Hepatic stellate cell (primary cell): ENCODE measurements at regions not wholly inside any gene's neighbourhood (a gene's known extent, or its start where the extent isn't known, plus 50 kb on each side); places are given as distances from the start of the nearest gene placed in this dataset.
"Not testable (repeated sequence)": the region's sequence is repeated elsewhere in the genome, so short reads cannot be mapped to it uniquely, and the experiment has no call there.

Experiments
- DNase-seq: peaks from one replicate; pipeline ENCODE4 v3.0.0; 2011; ENCODE audit warnings: low spot score

- no peak for DNase-seq
Measured at GRCh38 chr9:28105001-28105400, 531.7 kb upstream of the C9orf72 start.

- no peak for DNase-seq
Measured at GRCh38 chr9:28120184-28120583, 546.9 kb upstream of the C9orf72 start.

GRCh38 chr9:28120626-28121025 is 547.3 kb upstream of the C9orf72 start:
- DNase-seq, result no peak

- no peak for DNase-seq
Measured at GRCh38 chr9:28121366-28121765, 548.1 kb upstream of the C9orf72 start.

- DNase-seq, result no peak
Measured at GRCh38 chr9:28124917-28125316, 551.6 kb upstream of the C9orf72 start.

- DNase-seq, result no peak
Measured at GRCh38 chr9:28127101-28127500, 553.8 kb upstream of the C9orf72 start.

- DNase-seq, result no peak
Measured at GRCh38 chr9:28134446-28134976, 561.2 kb upstream of the C9orf72 start.

GRCh38 chr9:28135549-28135948 is 562.3 kb upstream of the C9orf72 start:
- DNase-seq, result no peak

- DNase-seq, result no peak
Measured at GRCh38 chr9:28136113-28136512, 562.8 kb upstream of the C9orf72 start.

GRCh38 chr9:28147430-28147829 is 574.1 kb upstream of the C9orf72 start:
- not testable (repeated sequence) for DNase-seq

GRCh38 chr9:28147923-28148597 is 574.8 kb upstream of the C9orf72 start:
- DNase-seq, result not testable (repeated sequence)

GRCh38 chr9:28149361-28150050 is 576.2 kb upstream of the C9orf72 start:
- not testable (repeated sequence) for DNase-seq

- DNase-seq, result no peak
Measured at GRCh38 chr9:28155067-28155466, 581.8 kb upstream of the C9orf72 start.

- DNase-seq, result no peak
Measured at GRCh38 chr9:28155671-28156070, 582.4 kb upstream of the C9orf72 start.

- no peak for DNase-seq
Measured at GRCh38 chr9:28158451-28158850, 585.2 kb upstream of the C9orf72 start.

GRCh38 chr9:28163619-28164018 is 590.3 kb upstream of the C9orf72 start:
- DNase-seq, result no peak

- DNase-seq, result no peak
Measured at GRCh38 chr9:28166179-28166578, 592.9 kb upstream of the C9orf72 start.

- no peak for DNase-seq
Measured at GRCh38 chr9:28177142-28177541, 603.9 kb upstream of the C9orf72 start.

- no peak for DNase-seq
Measured at GRCh38 chr9:28177925-28178324, 604.6 kb upstream of the C9orf72 start.

GRCh38 chr9:28179893-28180292 is 606.6 kb upstream of the C9orf72 start:
- no peak for DNase-seq

GRCh38 chr9:28190981-28191380 is 617.7 kb upstream of the C9orf72 start:
- no peak for DNase-seq

GRCh38 chr9:28197653-28198052 is 624.4 kb upstream of the C9orf72 start:
- no peak for DNase-seq

GRCh38 chr9:28203036-28203435 is 629.8 kb upstream of the C9orf72 start:
- no peak for DNase-seq

GRCh38 chr9:28206280-28206679 is 633.0 kb upstream of the C9orf72 start:
- no peak for DNase-seq
